Nephron progenitor cell (in vitro differentiated cells): ENCODE measurements at regions not wholly inside any gene's neighbourhood (a gene's known extent, or its start where the extent isn't known, plus 50 kb on each side); places are given as distances from the start of the nearest gene placed in this dataset.

ENCODE experiments used
- DNase-seq: peaks from one replicate; pipeline ENCODE4 v3.0.0; 2021
- H3K27ac Mint-ChIP-seq: 2 replicates; pipeline ENCODE4 v1.8.0; 2021; ENCODE audit warnings: mild to moderate bottlenecking, moderate library complexity, mixed read lengths
- H3K27me3 Mint-ChIP-seq: 2 replicates; pipeline ENCODE4 v1.8.0; 2021; ENCODE audit warnings: mild to moderate bottlenecking, low read depth, mixed read lengths; ENCODE audit not compliant: poor library complexity
- H3K36me3 Mint-ChIP-seq: 2 replicates; pipeline ENCODE4 v1.8.0; 2021; ENCODE audit warnings: low read depth, mixed read lengths
- H3K4me1 Mint-ChIP-seq: 2 replicates; pipeline ENCODE4 v1.8.0; 2021; ENCODE audit warnings: mixed read lengths
- H3K4me3 Mint-ChIP-seq: 2 replicates; pipeline ENCODE4 v1.8.0; 2021; ENCODE audit warnings: mild to moderate bottlenecking, moderate library complexity, mixed read lengths
- H3K9me3 Mint-ChIP-seq: 2 replicates; pipeline ENCODE4 v1.8.0; 2021; ENCODE audit warnings: mild to moderate bottlenecking, moderate library complexity, mixed read lengths
- CTCF ChIP-seq: fragments of 200-600 bp; sonication (generic); IDR thresholded peaks from 2 replicates; pipeline ENCODE4 v1.5.0; 2021; ENCODE audit warnings: antibody characterized with exemption

- Mint-ChIP-seq H3K4me3 (no peak overlapping the region), H3K4me1 (peaks cover 40% of the 10 kb centered on the region), H3K36me3 (no peaks in the 10 kb centered on the region), H3K9me3 (no peaks in the 10 kb centered on the region), H3K27me3 (peaks cover 52% of the 10 kb centered on the region), H3K27ac (no peak overlapping the region)
- DNase-seq = no peak
- no peak for TF ChIP-seq CTCF
These were observed 144.1 kb downstream of the MIAT start for GRCh38 chr22:26801449-26801848.

DNA sequence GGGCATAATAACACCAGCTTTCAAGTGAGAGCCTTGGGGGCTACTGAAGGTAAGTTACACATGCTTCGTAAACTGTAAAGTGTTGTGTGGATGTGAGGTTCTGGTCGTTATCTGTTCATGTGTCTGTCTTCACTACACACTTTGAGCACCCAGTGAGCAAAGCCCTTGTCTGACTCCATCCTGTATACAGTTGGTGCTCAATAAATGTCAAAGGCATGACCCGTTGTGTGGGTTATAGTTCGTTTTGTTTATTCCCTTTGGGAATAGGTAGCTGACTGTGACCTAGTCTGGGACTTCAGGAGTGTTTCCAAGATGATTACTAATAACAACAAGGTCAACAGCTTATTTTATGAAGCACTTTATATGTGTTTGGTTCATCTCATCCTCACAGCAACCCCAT lies 146.9 kb downstream of the MIAT start:
- Mint-ChIP-seq H3K4me1 (peaks cover 34% of the 10 kb centered on the region), H3K9me3 (peaks cover 5% of the 10 kb centered on the region), H3K4me3 (no peak overlapping the region), H3K36me3 (no peaks in the 10 kb centered on the region), H3K27me3 (peaks cover 54% of the 10 kb centered on the region), H3K27ac (no peak overlapping the region)
- DNase-seq = no peak
- TF ChIP-seq CTCF = no peak

GRCh38 chr22:26804911-26805539 lies 147.6 kb downstream of the MIAT start:
- DNase-seq = no peak
- Mint-ChIP-seq H3K27me3 (peaks cover 58% of the 10 kb centered on the region), H3K4me3 (no peak overlapping the region), H3K36me3 (no peaks in the 10 kb centered on the region), H3K27ac (no peak overlapping the region), H3K4me1 (peaks cover 27% of the 10 kb centered on the region), H3K9me3 (peaks cover 5% of the 10 kb centered on the region)
- no peak for TF ChIP-seq CTCF

GRCh38 chr22:26806445-26807175 lies 149.2 kb downstream of the MIAT start:
- H3K36me3 Mint-ChIP-seq = no peaks in the 10 kb centered on the region
- H3K27ac Mint-ChIP-seq = no peak overlapping the region
- H3K4me3 Mint-ChIP-seq = no peak overlapping the region
- DNase-seq = no peak
- H3K27me3 Mint-ChIP-seq = peaks cover 64% of the 10 kb centered on the region
- TF ChIP-seq CTCF = no peak
- H3K9me3 Mint-ChIP-seq = peaks cover 5% of the 10 kb centered on the region
- H3K4me1 Mint-ChIP-seq = peaks cover 26% of the 10 kb centered on the region

DNA sequence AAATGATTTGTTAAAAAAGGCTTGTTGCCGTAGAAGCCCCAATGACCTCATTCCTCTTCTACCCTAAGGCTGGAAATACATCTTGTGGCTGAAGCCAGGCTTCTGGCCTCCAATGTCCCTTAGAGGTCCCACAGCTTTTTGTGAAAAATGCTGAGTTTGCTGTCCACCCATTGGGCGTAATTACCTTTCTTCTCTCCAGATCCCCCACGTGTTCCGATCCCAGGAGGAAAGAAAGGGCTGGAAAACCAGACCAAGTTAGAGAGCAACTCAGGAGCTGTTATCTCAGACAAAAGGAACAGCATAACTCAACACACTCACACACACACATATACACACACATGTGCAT lies 154.2 kb downstream of the MIAT start:
- Mint-ChIP-seq H3K27me3 (peaks cover 39% of the 10 kb centered on the region), H3K36me3 (no peaks in the 10 kb centered on the region), H3K4me3 (no peak overlapping the region), H3K27ac (no peak overlapping the region), H3K4me1 (peaks cover 20% of the 10 kb centered on the region), H3K9me3 (peaks cover 8% of the 10 kb centered on the region)
- no peak for DNase-seq
- TF ChIP-seq CTCF = no peak

- Mint-ChIP-seq H3K9me3 (peaks cover 13% of the 10 kb centered on the region), H3K4me1 (peaks cover 20% of the 10 kb centered on the region), H3K27ac (no peak overlapping the region), H3K4me3 (no peak overlapping the region), H3K27me3 (peaks cover 38% of the 10 kb centered on the region), H3K36me3 (no peaks in the 10 kb centered on the region)
- DNase-seq = no peak
- TF ChIP-seq CTCF = no peak
These were observed 155.3 kb downstream of the MIAT start for GRCh38 chr22:26812731-26813130.
